Adrenal gland (tissue), 9 donors: ENCODE measurements at regions not wholly inside any gene's neighbourhood (a gene's known extent, or its start where the extent isn't known, plus 50 kb on each side); places are given as distances from the start of the nearest gene placed in this dataset.

ENCODE experiments used
- DNase-seq, 7 donors: peaks; one replicate each; pipeline ENCODE4 v3.0.0-alpha.2; 2019 to 2020
- H3K27ac ChIP-seq, 5 donors: fragments of 200-600 bp; sonication (generic) in 4 of 5; 1 replicate in 3 of 5; 2 replicates in 2 of 5; pipeline versions ENCODE4 v1.5.1 to v1.8.0; 2016 to 2020; ENCODE audit warnings: mild to moderate bottlenecking in 1 of 5
- H3K27me3 ChIP-seq: fragments of 200-600 bp; 2 replicates; pipeline ENCODE4 v1.8.0; 2021
- H3K36me3 ChIP-seq, 2 donors: fragments of 200-600 bp; replicated peaks in 1 of 2; 1 replicate in 1 of 2; 2 replicates in 1 of 2; pipeline versions ENCODE4 v1.5.1 to v1.8.0; 2018 to 2022
- H3K4me1 ChIP-seq, 2 donors: fragments of 200-600 bp; replicated peaks in 1 of 2; 1 replicate in 1 of 2; 2 replicates in 1 of 2; pipeline versions ENCODE4 v1.5.1 to v1.8.0; 2018 to 2021
- H3K4me3 ChIP-seq, 4 donors: fragments of 200-600 bp; sonication (generic) in 3 of 4; one replicate each; pipeline ENCODE4 v1.5.1; 2016 to 2018
- H3K9me3 ChIP-seq, 3 donors: fragments of 200-600 bp; sonication (generic) in 1 of 3; replicated peaks in 1 of 3; 1 replicate in 2 of 3; 2 replicates in 1 of 3; pipeline versions ENCODE4 v1.5.1 to v1.8.0; 2016 to 2021
- POLR2A ChIP-seq, 2 donors: fragments of 450-650 bp; IDR thresholded peaks; one replicate each; pipeline ENCODE4 v1.6.1; 2017; ENCODE audit warnings: antibody characterized with exemption in 2 of 2, mild to moderate bottlenecking in 2 of 2, moderate library complexity in 1 of 2
- WGBS, 4 donors: extraction: QIAGEN DNeasy Blood & Tissue Kit in 2 of 4; methylation state at CpG; one replicate each; pipeline versions ENCODE4 v1.1.5 to v1.1.7; 2013 to 2017; 5-methylcytosine and 5-hydroxymethylcytosine counted together
- intact Hi-C, 2 donors: fragments of 100-400 bp; cut with DNase I; formaldehyde crosslinking; loops; one replicate each; pipeline versions ENCODE4 v1.14.1 to v1.15.0; 2022 to 2023
- TF ChIP-seq, protein P1 (sequence below), 6 experiments: fragments of 450-650 bp in 4 of 6; fragments of 200-600 bp in 2 of 6; sonication (generic) in 1 of 6; IDR thresholded peaks; 1 replicate in 5 of 6; 2 replicates in 1 of 6; pipeline versions ENCODE4 v1.5.1 to v1.8.0; 2016 to 2021; ENCODE audit warnings: antibody characterized with exemption in 6 of 6, mild to moderate bottlenecking in 2 of 6, moderate library complexity in 1 of 6
- donor health status: healthy with polysubstance abuse.
- donor health status: Bipolar disorder and iron deficiency.
- donor health status: DM: yes; HTN: yes; CAD: no.
- donor health status: DM: no; HTN: no; CAD: no.
- donor health status: DM: no; HTN: no; CAD: no.

DNA sequence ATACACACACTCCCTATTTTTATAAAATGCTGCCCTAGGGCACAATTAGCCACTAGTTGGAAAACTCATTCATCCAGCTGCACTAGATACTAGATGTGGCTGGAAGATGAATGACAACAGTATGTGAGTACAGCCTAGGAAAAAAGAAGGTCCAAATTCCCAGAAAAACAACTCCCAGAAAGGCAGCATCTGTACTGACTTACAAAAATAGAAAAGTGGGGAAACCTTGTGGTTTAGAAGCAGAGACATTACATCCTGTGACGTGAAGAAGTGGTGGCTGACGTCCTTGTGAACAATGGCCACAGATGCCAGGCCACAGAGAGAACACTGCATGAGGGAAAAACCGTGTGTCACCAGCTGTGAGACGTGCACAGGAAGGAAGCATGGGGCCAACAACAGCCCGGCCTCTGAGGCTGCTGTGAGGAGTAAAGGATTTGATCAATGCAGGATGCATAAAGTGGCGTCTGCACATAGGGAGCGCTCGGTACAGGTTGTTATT is 81.2 kb downstream of the SPRY1 start:
- intact Hi-C loops, result no loop called here
- Histone ChIP-seq H3K4me3 (no peak overlapping the region), H3K36me3 (no peaks in the 10 kb centered on the region), H3K9me3 (no peaks in the 10 kb centered on the region), H3K27me3 (no peaks in the 10 kb centered on the region), H3K4me1 (no peaks in the 10 kb centered on the region), H3K27ac (no peak overlapping the region)
- DNase-seq, result peak in 3 of 7 donors; percentile 13 to 56 (median 32)
- no peak for TF ChIP-seq POLR2A (IDR thresholded peaks at IDR 0.05)
- TF ChIP-seq, protein P1, sequence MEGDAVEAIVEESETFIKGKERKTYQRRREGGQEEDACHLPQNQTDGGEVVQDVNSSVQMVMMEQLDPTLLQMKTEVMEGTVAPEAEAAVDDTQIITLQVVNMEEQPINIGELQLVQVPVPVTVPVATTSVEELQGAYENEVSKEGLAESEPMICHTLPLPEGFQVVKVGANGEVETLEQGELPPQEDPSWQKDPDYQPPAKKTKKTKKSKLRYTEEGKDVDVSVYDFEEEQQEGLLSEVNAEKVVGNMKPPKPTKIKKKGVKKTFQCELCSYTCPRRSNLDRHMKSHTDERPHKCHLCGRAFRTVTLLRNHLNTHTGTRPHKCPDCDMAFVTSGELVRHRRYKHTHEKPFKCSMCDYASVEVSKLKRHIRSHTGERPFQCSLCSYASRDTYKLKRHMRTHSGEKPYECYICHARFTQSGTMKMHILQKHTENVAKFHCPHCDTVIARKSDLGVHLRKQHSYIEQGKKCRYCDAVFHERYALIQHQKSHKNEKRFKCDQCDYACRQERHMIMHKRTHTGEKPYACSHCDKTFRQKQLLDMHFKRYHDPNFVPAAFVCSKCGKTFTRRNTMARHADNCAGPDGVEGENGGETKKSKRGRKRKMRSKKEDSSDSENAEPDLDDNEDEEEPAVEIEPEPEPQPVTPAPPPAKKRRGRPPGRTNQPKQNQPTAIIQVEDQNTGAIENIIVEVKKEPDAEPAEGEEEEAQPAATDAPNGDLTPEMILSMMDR (IDR thresholded peaks at IDR 0.05), result no peak
- WGBS, 4 donors, result 58 to 78% (median 65%) methylated on average over 8 of the region's 8 CpGs

DNA sequence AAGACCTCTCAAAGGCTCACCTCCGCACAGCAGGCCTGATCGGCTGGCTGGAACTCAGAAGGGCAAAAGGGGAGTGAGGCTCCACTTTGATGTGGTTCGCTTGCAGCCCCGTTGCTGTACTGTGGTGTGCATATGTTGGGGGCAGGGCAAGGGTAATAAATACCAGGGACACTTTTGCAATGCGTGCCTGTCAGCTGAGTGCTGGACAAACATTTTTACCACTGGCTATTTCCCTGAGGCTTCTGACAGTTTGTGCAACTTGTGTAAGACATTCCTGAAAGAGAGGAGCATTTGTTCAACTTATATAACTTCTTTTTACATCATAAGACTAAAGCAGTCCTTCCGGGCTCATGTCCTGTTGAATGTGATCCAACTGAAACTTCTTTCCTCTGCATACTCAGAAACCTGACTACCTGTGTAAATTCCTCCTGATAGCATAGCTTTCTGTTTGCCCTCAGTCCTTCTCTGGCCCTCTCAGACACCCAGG is 82.3 kb downstream of the SPRY1 start:
- TF ChIP-seq, protein P1 (IDR thresholded peaks at IDR 0.05), result no peak
- no peak for TF ChIP-seq POLR2A (IDR thresholded peaks at IDR 0.05)
- H3K27ac ChIP-seq, result no peak overlapping the region
- H3K9me3 ChIP-seq, result no peaks in the 10 kb centered on the region
- no peaks in the 10 kb centered on the region for H3K27me3 ChIP-seq
- DNase-seq, result no peak
- no peaks in the 10 kb centered on the region for H3K36me3 ChIP-seq
- no peak overlapping the region for H3K4me3 ChIP-seq
- 68 to 72% (median 70%) methylated on average over 6 of the region's 6 CpGs for WGBS, 4 donors
- H3K4me1 ChIP-seq, result no peaks in the 10 kb centered on the region
- intact Hi-C loops, result no loop called here

DNA sequence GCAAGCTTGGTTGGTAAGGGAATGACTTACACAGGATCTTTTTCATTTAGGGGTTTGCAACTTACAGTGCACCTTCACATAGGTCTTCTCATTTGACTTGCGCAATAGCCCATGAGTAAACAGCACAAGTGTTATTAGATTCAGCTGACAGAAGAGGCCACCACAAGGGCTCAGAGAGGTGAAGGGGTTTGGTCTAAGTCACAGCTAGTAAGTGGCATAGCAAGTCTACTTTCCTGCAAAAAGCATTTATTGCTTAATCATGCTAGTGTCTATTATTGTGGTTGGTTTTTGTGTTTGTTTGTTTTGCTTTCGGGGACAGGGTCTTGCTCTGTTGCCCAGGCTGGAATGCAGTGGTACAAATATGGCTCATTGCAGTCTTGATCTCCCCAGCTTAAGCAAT is 83.3 kb downstream of the SPRY1 start:
- H3K9me3 ChIP-seq, result no peaks in the 10 kb centered on the region
- intact Hi-C loops, result no loop called here
- no peak for TF ChIP-seq POLR2A (IDR thresholded peaks at IDR 0.05)
- TF ChIP-seq, protein P1 (IDR thresholded peaks at IDR 0.05), result no peak
- WGBS, 4 donors, result 64 to 95% (median 79%) methylated on average over 2 of the region's 2 CpGs
- DNase-seq, result no peak
- no peaks in the 10 kb centered on the region for H3K27me3 ChIP-seq
- no peaks in the 10 kb centered on the region for H3K4me1 ChIP-seq
- no peak overlapping the region for H3K27ac ChIP-seq
- H3K36me3 ChIP-seq, result no peaks in the 10 kb centered on the region
- no peak overlapping the region for H3K4me3 ChIP-seq

DNA sequence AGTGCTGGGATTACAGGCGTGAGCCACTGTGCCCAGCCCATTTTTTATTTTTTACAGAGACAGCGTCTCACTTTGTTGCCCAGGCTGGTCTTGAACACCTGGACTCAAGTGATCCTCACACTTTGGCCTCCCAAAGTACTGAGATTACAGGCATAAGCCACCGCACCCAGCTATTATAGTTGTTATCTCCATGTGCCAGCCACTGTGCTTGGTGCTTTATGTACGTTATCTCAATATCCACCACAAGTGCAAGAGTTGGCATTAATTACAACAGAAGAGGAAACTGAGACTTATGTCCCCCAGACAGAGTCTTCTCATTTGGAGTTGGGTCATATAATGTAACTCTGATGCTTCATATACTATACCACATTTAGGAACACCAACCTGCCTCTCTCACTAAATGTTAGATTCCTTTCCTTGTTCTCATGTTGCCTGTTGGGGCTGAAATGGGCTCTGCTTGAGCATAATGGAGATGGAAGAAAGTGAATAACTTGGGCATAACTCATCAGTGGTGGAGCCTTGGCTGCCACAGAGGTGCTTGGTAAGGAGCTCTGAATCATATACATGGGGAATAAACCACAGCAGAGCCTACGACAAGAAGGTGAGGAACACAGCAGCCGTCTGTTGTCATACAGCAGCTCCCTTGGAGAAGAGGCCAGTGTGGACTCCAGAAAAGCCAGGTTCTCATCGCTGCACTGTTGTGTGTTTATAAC is 84.3 kb downstream of the SPRY1 start:
- no peak for DNase-seq
- intact Hi-C loops, result no loop called here
- Histone ChIP-seq H3K4me1 (no peaks in the 10 kb centered on the region), H3K9me3 (no peaks in the 10 kb centered on the region), H3K27me3 (no peaks in the 10 kb centered on the region), H3K36me3 (no peaks in the 10 kb centered on the region), H3K4me3 (no peak overlapping the region), H3K27ac (no peak overlapping the region)
- WGBS, 4 donors, result 82 to 91% (median 87%) methylated on average over 7 of the region's 7 CpGs
- TF ChIP-seq POLR2A (IDR thresholded peaks at IDR 0.05), result no peak
- TF ChIP-seq, protein P1 (IDR thresholded peaks at IDR 0.05), result no peak
